Heart left ventricle (tissue), 13 donors: ENCODE measurements at regions not wholly inside any gene's neighbourhood (a gene's known extent, or its start where the extent isn't known, plus 50 kb on each side); places are given as distances from the start of the nearest gene placed in this dataset.

Experiments
- POLR2A ChIP-seq, 2 donors: fragments of 450-650 bp; IDR thresholded peaks; one replicate each; pipeline ENCODE4 v1.6.1; 2017; ENCODE audit warnings: antibody characterized with exemption in 2 of 2, mild to moderate bottlenecking in 2 of 2, moderate library complexity in 2 of 2
- TF ChIP-seq, protein P1 (sequence below), 12 donors: fragments of 200-600 bp; sonication (generic) in 4 of 12; IDR thresholded peaks; one replicate each; pipeline versions ENCODE4 v1.5.0 to v1.8.0; 2018 to 2022; ENCODE audit warnings: antibody characterized with exemption in 12 of 12, mild to moderate bottlenecking in 5 of 12
- donor health status: ischemic (EF 13 %, LVEDD 7.1; RV severe dilation, severe dysfunction).
- donor health status: DM: no; HTN: yes; CAD: no.
- donor health status: DM: no; HTN: no; CAD: no.
- donor health status: ischemic (EF 25% LVEDD 6.9; RV normal size, moderate dysfunction).
- donor health status: ischemic (EF 25% LVEDD 5.7; RV mildly dilated, moderate dysfunction).
- donor health status: ischemic (EF 35%, LVEDD 5.7; RV mildly dilated, moderate dysfunction).
- donor health status: nonischemic (EF 11% LVEDD 7.7; RV severe dilation, severe dysfunction).
- donor health status: DM: yes; HTN: yes; CAD: no.
- donor health status: PGD.
- donor health status: ischemic (EF 29% LVEDD 5.4; RV normal size, mild dysfunction).
- donor health status: nonischemic (EF 23%, LVEDD 6.1; RV moderate dilation, normal function).

DNA sequence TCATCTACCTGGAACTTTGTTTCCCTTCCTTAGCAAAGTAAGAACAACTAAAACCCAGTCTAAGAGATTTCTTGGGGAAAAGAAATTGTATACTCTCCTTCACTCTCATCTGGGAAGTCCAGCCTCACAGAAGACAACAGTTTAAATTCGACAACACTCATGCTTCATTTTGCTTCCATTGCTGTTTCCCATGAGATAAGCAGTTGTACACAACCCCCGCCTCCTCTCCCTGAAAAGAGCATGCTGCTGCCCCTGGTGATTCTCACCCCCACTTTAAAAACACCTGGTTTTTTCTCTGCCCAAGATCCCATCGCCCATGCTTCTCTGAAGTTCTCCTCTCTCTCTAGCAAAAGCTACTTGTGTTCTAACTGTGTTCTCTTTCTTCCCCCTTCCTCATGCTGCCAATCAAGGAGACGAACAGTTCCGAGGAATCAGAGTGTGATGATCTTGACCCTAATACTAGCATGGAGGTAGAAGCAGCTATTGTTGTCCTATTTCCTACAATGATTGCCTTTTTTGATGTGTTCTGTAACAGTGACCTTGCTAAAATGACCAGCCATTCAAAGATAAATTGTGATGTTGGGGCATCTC lies 51.1 kb upstream of the UMPS start:
- TF ChIP-seq, protein P1, sequence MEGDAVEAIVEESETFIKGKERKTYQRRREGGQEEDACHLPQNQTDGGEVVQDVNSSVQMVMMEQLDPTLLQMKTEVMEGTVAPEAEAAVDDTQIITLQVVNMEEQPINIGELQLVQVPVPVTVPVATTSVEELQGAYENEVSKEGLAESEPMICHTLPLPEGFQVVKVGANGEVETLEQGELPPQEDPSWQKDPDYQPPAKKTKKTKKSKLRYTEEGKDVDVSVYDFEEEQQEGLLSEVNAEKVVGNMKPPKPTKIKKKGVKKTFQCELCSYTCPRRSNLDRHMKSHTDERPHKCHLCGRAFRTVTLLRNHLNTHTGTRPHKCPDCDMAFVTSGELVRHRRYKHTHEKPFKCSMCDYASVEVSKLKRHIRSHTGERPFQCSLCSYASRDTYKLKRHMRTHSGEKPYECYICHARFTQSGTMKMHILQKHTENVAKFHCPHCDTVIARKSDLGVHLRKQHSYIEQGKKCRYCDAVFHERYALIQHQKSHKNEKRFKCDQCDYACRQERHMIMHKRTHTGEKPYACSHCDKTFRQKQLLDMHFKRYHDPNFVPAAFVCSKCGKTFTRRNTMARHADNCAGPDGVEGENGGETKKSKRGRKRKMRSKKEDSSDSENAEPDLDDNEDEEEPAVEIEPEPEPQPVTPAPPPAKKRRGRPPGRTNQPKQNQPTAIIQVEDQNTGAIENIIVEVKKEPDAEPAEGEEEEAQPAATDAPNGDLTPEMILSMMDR (IDR thresholded peaks at IDR 0.05): no peak
- TF ChIP-seq POLR2A (IDR thresholded peaks at IDR 0.05): no peak
